ENCODE measurements at regions not wholly inside any gene's neighbourhood (a gene's known extent, or its start where the extent isn't known, plus 50 kb on each side); places are given as distances from the start of the nearest gene placed in this dataset.

- no peak for DNase-seq
Measured at GRCh38 chr11:70697701-70698100, 299.4 kb downstream of the CTTN start.

GRCh38 chr11:70698871-70699270 lies 300.5 kb downstream of the CTTN start:
- DNase-seq, result no peak

- DNase-seq, result no peak
Measured at GRCh38 chr11:70699294-70700221, 301.2 kb downstream of the CTTN start.

GRCh38 chr11:70700453-70700852 lies 302.1 kb downstream of the CTTN start:
- no peak for DNase-seq

- no peak for DNase-seq
Measured at GRCh38 chr11:70700871-70701270, 302.5 kb downstream of the CTTN start.

GRCh38 chr11:70702040-70702648 lies 303.8 kb downstream of the CTTN start:
- DNase-seq, result no peak

GRCh38 chr11:70703141-70704064 lies 305.1 kb downstream of the CTTN start:
- DNase-seq, result no peak

GRCh38 chr11:70705097-70705496 lies 306.8 kb downstream of the CTTN start:
- DNase-seq, result no peak

- peak in 1 of 56 donors; percentile 6 for DNase-seq
Measured at GRCh38 chr11:70705930-70706329, 307.6 kb downstream of the CTTN start.

GRCh38 chr11:70707821-70708220 lies 309.5 kb downstream of the CTTN start:
- no peak for DNase-seq

- no peak for DNase-seq
Measured at GRCh38 chr11:70709596-70709995, 311.3 kb downstream of the CTTN start.

- DNase-seq, result no peak
Measured at GRCh38 chr11:70710192-70710591, 311.9 kb downstream of the CTTN start.

- no peak for DNase-seq
Measured at GRCh38 chr11:70710601-70711000, 312.3 kb downstream of the CTTN start.

GRCh38 chr11:70711095-70711910 lies 313.0 kb downstream of the CTTN start:
- no peak for DNase-seq

GRCh38 chr11:70711911-70712185 lies 313.5 kb downstream of the CTTN start:
- DNase-seq, result no peak

GRCh38 chr11:70712471-70712870 lies 314.1 kb downstream of the CTTN start:
- no peak for DNase-seq

- no peak for DNase-seq
Measured at GRCh38 chr11:70713086-70713835, 314.9 kb downstream of the CTTN start.

GRCh38 chr11:70713988-70714665 lies 315.8 kb downstream of the CTTN start:
- no peak for DNase-seq

- DNase-seq, result no peak
Measured at GRCh38 chr11:70715166-70715951, 317.0 kb downstream of the CTTN start.
